ENCODE measurements at regions not wholly inside any gene's neighbourhood (a gene's known extent, or its start where the extent isn't known, plus 50 kb on each side); places are given as distances from the start of the nearest gene placed in this dataset.

GRCh38 chr3:74059301-74059922 is 434.7 kb upstream of the PDZRN3 start:
- TF ChIP-seq CTCF (IDR thresholded peaks at IDR 0.05; ENCODE audit: insufficient read depth, low read depth, low read length, missing control alignments), result no peak
- DNase-seq (ENCODE audit: low read depth), result no peak
- no peak overlapping the region for H3K4me3 ChIP-seq (ENCODE audit: low read depth, low read length)

GRCh38 chr3:74057169-74057568 is 432.4 kb upstream of the PDZRN3 start:
- H3K4me3 ChIP-seq (ENCODE audit: low read depth, low read length), result no peak overlapping the region
- TF ChIP-seq CTCF (IDR thresholded peaks at IDR 0.05; ENCODE audit: insufficient read depth, low read depth, low read length, missing control alignments), result no peak
- no peak for DNase-seq (ENCODE audit: low read depth)

- no peak for TF ChIP-seq CTCF (IDR thresholded peaks at IDR 0.05; ENCODE audit: insufficient read depth, low read depth, low read length, missing control alignments)
- no peak overlapping the region for H3K4me3 ChIP-seq (ENCODE audit: low read depth, low read length)
- no peak for DNase-seq (ENCODE audit: low read depth)
Measured at GRCh38 chr3:74055061-74055460, 430.3 kb upstream of the PDZRN3 start.

- H3K4me3 ChIP-seq (ENCODE audit: low read depth, low read length), result no peak overlapping the region
- TF ChIP-seq CTCF (IDR thresholded peaks at IDR 0.05; ENCODE audit: insufficient read depth, low read depth, low read length, missing control alignments), result no peak
- no peak for DNase-seq (ENCODE audit: low read depth)
Measured at GRCh38 chr3:74054566-74054965, 429.8 kb upstream of the PDZRN3 start.

GRCh38 chr3:74053970-74054516 is 429.3 kb upstream of the PDZRN3 start:
- no peak overlapping the region for H3K4me3 ChIP-seq (ENCODE audit: low read depth, low read length)
- TF ChIP-seq CTCF (IDR thresholded peaks at IDR 0.05; ENCODE audit: insufficient read depth, low read depth, low read length, missing control alignments), result no peak
- DNase-seq (ENCODE audit: low read depth), result no peak

GRCh38 chr3:74049444-74049843 is 424.7 kb upstream of the PDZRN3 start:
- TF ChIP-seq CTCF (IDR thresholded peaks at IDR 0.05; ENCODE audit: insufficient read depth, low read depth, low read length, missing control alignments), result no peak
- DNase-seq (ENCODE audit: low read depth), result no peak
- H3K4me3 ChIP-seq (ENCODE audit: low read depth, low read length), result no peak overlapping the region

GRCh38 chr3:74048699-74049098 is 424.0 kb upstream of the PDZRN3 start:
- no peak for TF ChIP-seq CTCF (IDR thresholded peaks at IDR 0.05; ENCODE audit: insufficient read depth, low read depth, low read length, missing control alignments)
- no peak for DNase-seq (ENCODE audit: low read depth)
- no peak overlapping the region for H3K4me3 ChIP-seq (ENCODE audit: low read depth, low read length)
